ENCODE measurements at regions not wholly inside any gene's neighbourhood (a gene's known extent, or its start where the extent isn't known, plus 50 kb on each side); places are given as distances from the start of the nearest gene placed in this dataset.
"Not testable (repeated sequence)": the region's sequence is repeated elsewhere in the genome, so short reads cannot be mapped to it uniquely, and the experiment has no call there.

GRCh38 chr20:4434681-4435080, 185.6 kb upstream of the ADRA1D start:
- Mint-ChIP-seq H3K4me1 (ENCODE audit: low read depth, unreplicated experiment) (no peaks in the 10 kb centered on the region), H3K9me3 (ENCODE audit: unreplicated experiment) (no peaks in the 10 kb centered on the region), H3K36me3 (ENCODE audit: insufficient read depth, unreplicated experiment) (no peaks in the 10 kb centered on the region), H3K27ac (ENCODE audit: unreplicated experiment) (no peak overlapping the region), H3K27me3 (ENCODE audit: insufficient read depth, unreplicated experiment) (no peaks in the 10 kb centered on the region), H3K4me3 (ENCODE audit: unreplicated experiment) (no peak overlapping the region)
- CTCF ChIA-PET: no interaction called here
- H3K36me3 ChIP-seq (ENCODE audit: control insufficient read depth, insufficient read depth, low read length): no peaks in the 10 kb centered on the region
- POLR2A ChIA-PET: no interaction called here
- no peak overlapping the region for H3K4me3 ChIP-seq (ENCODE audit: low read depth, low read length)
- no peaks in the 10 kb centered on the region for H3K9me3 ChIP-seq
- no peak for TF ChIP-seq CTCF (IDR thresholded peaks at IDR 0.05; ENCODE audit: insufficient read depth in 1 of 2, low read depth in 1 of 2, low read length in 1 of 2, severe bottlenecking in 1 of 2, unreplicated experiment in 1 of 2)
- H3K4me1 ChIP-seq: no peaks in the 10 kb centered on the region
- DNase-seq: no peak
- no peaks in the 10 kb centered on the region for H3K27me3 ChIP-seq (replicated peaks; ENCODE audit: control insufficient read depth, insufficient read depth, low read length)
- BruUV-seq (replicated peaks): no TSS peak
- intact Hi-C loops (cut with micrococcal nuclease; ENCODE audit: unreplicated experiment): no loop called here

GRCh38 chr20:4431446-4431845, 182.4 kb upstream of the ADRA1D start:
- Histone ChIP-seq H3K9me3 (no peaks in the 10 kb centered on the region), H3K4me3 (ENCODE audit: low read depth, low read length) (no peak overlapping the region), H3K4me1 (no peaks in the 10 kb centered on the region), H3K27me3 (replicated peaks; ENCODE audit: control insufficient read depth, insufficient read depth, low read length) (no peaks in the 10 kb centered on the region), H3K36me3 (ENCODE audit: control insufficient read depth, insufficient read depth, low read length) (no peaks in the 10 kb centered on the region)
- no TSS peak for BruUV-seq (replicated peaks)
- intact Hi-C loops (cut with micrococcal nuclease; ENCODE audit: unreplicated experiment): no loop called here
- Mint-ChIP-seq H3K27ac (ENCODE audit: unreplicated experiment) (no peak overlapping the region), H3K9me3 (ENCODE audit: unreplicated experiment) (no peaks in the 10 kb centered on the region), H3K4me1 (ENCODE audit: low read depth, unreplicated experiment) (no peaks in the 10 kb centered on the region), H3K4me3 (ENCODE audit: unreplicated experiment) (no peak overlapping the region), H3K36me3 (ENCODE audit: insufficient read depth, unreplicated experiment) (no peaks in the 10 kb centered on the region), H3K27me3 (ENCODE audit: insufficient read depth, unreplicated experiment) (no peaks in the 10 kb centered on the region)
- TF ChIP-seq CTCF (IDR thresholded peaks at IDR 0.05; ENCODE audit: insufficient read depth in 1 of 2, low read depth in 1 of 2, low read length in 1 of 2, severe bottlenecking in 1 of 2, unreplicated experiment in 1 of 2): no peak
- ChIA-PET POLR2A (no interaction called here), CTCF (no interaction called here)
- DNase-seq: no peak

- H3K4me3 Mint-ChIP-seq (ENCODE audit: unreplicated experiment); H3K9me3 ChIP-seq; H3K27ac Mint-ChIP-seq (ENCODE audit: unreplicated experiment); BruUV-seq (replicated peaks); H3K27me3 ChIP-seq (replicated peaks; ENCODE audit: control insufficient read depth, insufficient read depth, low read length); H3K9me3 Mint-ChIP-seq (ENCODE audit: unreplicated experiment); H3K36me3 Mint-ChIP-seq (ENCODE audit: insufficient read depth, unreplicated experiment); CTCF ChIA-PET; H3K4me3 ChIP-seq (ENCODE audit: low read depth, low read length); H3K4me1 ChIP-seq; DNase-seq; intact Hi-C loops (cut with micrococcal nuclease; ENCODE audit: unreplicated experiment); H3K36me3 ChIP-seq (ENCODE audit: control insufficient read depth, insufficient read depth, low read length); H3K4me1 Mint-ChIP-seq (ENCODE audit: low read depth, unreplicated experiment); POLR2A ChIA-PET; H3K27me3 Mint-ChIP-seq (ENCODE audit: insufficient read depth, unreplicated experiment): not testable (repeated sequence)
Measured at GRCh38 chr20:4430826-4431225, 181.7 kb upstream of the ADRA1D start.

GRCh38 chr20:4427940-4428586, 179.0 kb upstream of the ADRA1D start:
- CTCF ChIA-PET: no interaction called here
- BruUV-seq (replicated peaks): no TSS peak
- no peak for TF ChIP-seq CTCF (IDR thresholded peaks at IDR 0.05; ENCODE audit: insufficient read depth in 1 of 2, low read depth in 1 of 2, low read length in 1 of 2, severe bottlenecking in 1 of 2, unreplicated experiment in 1 of 2)
- Histone ChIP-seq H3K9me3 (no peaks in the 10 kb centered on the region), H3K4me1 (no peaks in the 10 kb centered on the region), H3K4me3 (ENCODE audit: low read depth, low read length) (no peak overlapping the region), H3K27me3 (replicated peaks; ENCODE audit: control insufficient read depth, insufficient read depth, low read length) (peaks cover 1% of the 10 kb centered on the region; the same call in 1 of the 2 replicates), H3K36me3 (ENCODE audit: control insufficient read depth, insufficient read depth, low read length) (no peaks in the 10 kb centered on the region)
- H3K27ac Mint-ChIP-seq (ENCODE audit: unreplicated experiment): no peak overlapping the region
- DNase-seq: no peak
- POLR2A ChIA-PET: no interaction called here
- intact Hi-C loops (cut with micrococcal nuclease; ENCODE audit: unreplicated experiment): no loop called here
- H3K4me1 Mint-ChIP-seq (ENCODE audit: low read depth, unreplicated experiment): no peaks in the 10 kb centered on the region
- H3K36me3 Mint-ChIP-seq (ENCODE audit: insufficient read depth, unreplicated experiment): no peaks in the 10 kb centered on the region
- H3K4me3 Mint-ChIP-seq (ENCODE audit: unreplicated experiment): no peak overlapping the region
- H3K27me3 Mint-ChIP-seq (ENCODE audit: insufficient read depth, unreplicated experiment): no peaks in the 10 kb centered on the region
- H3K9me3 Mint-ChIP-seq (ENCODE audit: unreplicated experiment): no peaks in the 10 kb centered on the region

All from Caco-2 (cell line).